Thoracic aorta (tissue), 2 donors: ENCODE measurements at regions not wholly inside any gene's neighbourhood (a gene's known extent, or its start where the extent isn't known, plus 50 kb on each side); places are given as distances from the start of the nearest gene placed in this dataset.

Source experiments
- ATAC-seq: fragments of 150-250 bp; one replicate; pipeline ENCODE4 v1.8.0; 2017; ENCODE audit warnings: low read depth; ENCODE audit not compliant: insufficient number of reproducible peaks, low FRiP score
- DNase-seq: peaks from one replicate; pipeline ENCODE4 v3.0.0-alpha.2; 2020; ENCODE audit warnings: low spot score
- H3K27ac ChIP-seq, 2 donors: fragments of 200-600 bp; sonication (generic); 1 replicate in 1 of 2; 2 replicates in 1 of 2; pipeline ENCODE4 v1.5.1; 2016; ENCODE audit warnings: mild to moderate bottlenecking in 2 of 2, moderate library complexity in 2 of 2
- H3K27me3 ChIP-seq: fragments of 200-600 bp; sonication (generic); replicated peaks from 2 replicates; pipeline ENCODE4 v1.6.0; 2016; ENCODE audit warnings: mild to moderate bottlenecking; ENCODE audit not compliant: insufficient read depth
- H3K36me3 ChIP-seq: fragments of 200-600 bp; sonication (generic); one replicate; pipeline ENCODE4 v1.5.1; 2016
- H3K4me1 ChIP-seq, 2 donors: fragments of 200-600 bp; sonication (generic); 1 replicate in 1 of 2; 2 replicates in 1 of 2; pipeline versions ENCODE4 v1.5.1 to v1.6.0; 2016; ENCODE audit warnings: low read depth in 2 of 2, mild to moderate bottlenecking in 1 of 2; ENCODE audit not compliant: control insufficient read depth in 1 of 2
- H3K4me3 ChIP-seq: fragments of 200-600 bp; sonication (generic); 2 replicates; pipeline ENCODE4 v1.5.1; 2016; ENCODE audit warnings: mild to moderate bottlenecking
- H3K9me3 ChIP-seq: fragments of 200-600 bp; sonication (generic); 2 replicates; pipeline ENCODE4 v1.5.1; 2016
- CTCF ChIP-seq: fragments of 200-600 bp; sonication (generic); IDR thresholded peaks from one replicate; pipeline ENCODE4 v1.5.1; 2019; ENCODE audit warnings: antibody characterized with exemption

- peak; percentile 32 for TF ChIP-seq CTCF
- no peak for ATAC-seq
- Histone ChIP-seq H3K36me3 (no peaks in the 10 kb centered on the region), H3K27ac (no peak overlapping the region), H3K4me3 (no peak overlapping the region), H3K27me3 (no peaks in the 10 kb centered on the region), H3K9me3 (no peaks in the 10 kb centered on the region), H3K4me1 (no peaks in the 10 kb centered on the region)
- DNase-seq, result no peak
Observed at GRCh38 chr13:79973533-79973963, 367.4 kb downstream of the SPRY2 start.

- no peak for ATAC-seq
Observed at GRCh38 chr13:79972066-79972569, 368.8 kb downstream of the SPRY2 start.

GRCh38 chr13:79966493-79966895 is 374.4 kb downstream of the SPRY2 start:
- H3K9me3 ChIP-seq, result no peaks in the 10 kb centered on the region
- H3K4me1 ChIP-seq, result no peaks in the 10 kb centered on the region
- DNase-seq (no peak), ATAC-seq (no peak)
- no peak overlapping the region for H3K27ac ChIP-seq
- H3K36me3 ChIP-seq, result no peaks in the 10 kb centered on the region
- no peak for TF ChIP-seq CTCF
- no peaks in the 10 kb centered on the region for H3K27me3 ChIP-seq
- H3K4me3 ChIP-seq, result no peak overlapping the region

More at GRCh38 chr13:79972066-79972569, 368.8 kb downstream of the SPRY2 start:
- DNase-seq, result no peak
- no peak overlapping the region for H3K27ac ChIP-seq
- H3K4me1 ChIP-seq, result no peaks in the 10 kb centered on the region
- H3K9me3 ChIP-seq, result no peaks in the 10 kb centered on the region
- no peaks in the 10 kb centered on the region for H3K36me3 ChIP-seq
- TF ChIP-seq CTCF, result no peak
- no peaks in the 10 kb centered on the region for H3K27me3 ChIP-seq
- H3K4me3 ChIP-seq, result no peak overlapping the region

- no peak for ATAC-seq
- DNase-seq, result no peak
- H3K27ac ChIP-seq, result no peak overlapping the region
- no peaks in the 10 kb centered on the region for H3K27me3 ChIP-seq
- no peaks in the 10 kb centered on the region for H3K4me1 ChIP-seq
- no peak for TF ChIP-seq CTCF
- no peak overlapping the region for H3K4me3 ChIP-seq
- no peaks in the 10 kb centered on the region for H3K36me3 ChIP-seq
- H3K9me3 ChIP-seq, result no peaks in the 10 kb centered on the region
Observed at GRCh38 chr13:79966059-79966458, 374.9 kb downstream of the SPRY2 start.

GRCh38 chr13:79946556-79946955 is 394.4 kb downstream of the SPRY2 start:
- no peak for ATAC-seq
- H3K36me3 ChIP-seq, result no peaks in the 10 kb centered on the region
- no peak for TF ChIP-seq CTCF
- H3K4me3 ChIP-seq, result no peak overlapping the region
- no peak overlapping the region for H3K27ac ChIP-seq
- no peak for DNase-seq
- no peaks in the 10 kb centered on the region for H3K4me1 ChIP-seq
- H3K9me3 ChIP-seq, result no peaks in the 10 kb centered on the region
- H3K27me3 ChIP-seq, result no peaks in the 10 kb centered on the region
